Osteoblast (primary cell): ENCODE measurements at regions not wholly inside any gene's neighbourhood (a gene's known extent, or its start where the extent isn't known, plus 50 kb on each side); places are given as distances from the start of the nearest gene placed in this dataset.

Experiments used
- DNase-seq: peaks from one replicate; pipeline ENCODE4 v3.0.0; 2011; ENCODE audit warnings: low spot score, mixed read lengths; ENCODE audit not compliant: insufficient read length; ENCODE audit errors: missing footprints
- H2AFZ ChIP-seq: 2 replicates; pipeline ENCODE4 v1.6.0; 2011; ENCODE audit warnings: mild to moderate bottlenecking, low read length
- H3K27ac ChIP-seq: 2 replicates; pipeline ENCODE4 v1.5.1; 2011; ENCODE audit warnings: mild to moderate bottlenecking, low read depth, low read length, moderate library complexity
- H3K27me3 ChIP-seq: 2 replicates; pipeline ENCODE4 v1.6.0; 2012; ENCODE audit warnings: mild to moderate bottlenecking, control low read depth, inconsistent platforms, low read length, moderate library complexity; ENCODE audit not compliant: insufficient read depth
- H3K36me3 ChIP-seq: 2 replicates; pipeline ENCODE4 v1.5.1; 2011; ENCODE audit warnings: mild to moderate bottlenecking, low read length, control low read depth, moderate library complexity; ENCODE audit not compliant: insufficient read depth
- H3K4me1 ChIP-seq: 2 replicates; pipeline ENCODE4 v1.5.1; 2011; ENCODE audit warnings: mild to moderate bottlenecking, low read length, control low read depth, moderate library complexity; ENCODE audit not compliant: insufficient read depth
- H3K4me2 ChIP-seq: 2 replicates; pipeline ENCODE4 v1.6.0; 2011; ENCODE audit warnings: mild to moderate bottlenecking, low read length; ENCODE audit not compliant: insufficient read depth
- H3K4me3 ChIP-seq: fragments of 200-600 bp; sonication (generic); 3 replicates; pipeline ENCODE4 v1.5.1; 2012; ENCODE audit warnings: mild to moderate bottlenecking, low read length, inconsistent platforms; ENCODE audit not compliant: insufficient read depth
- H3K79me2 ChIP-seq: 2 replicates; pipeline ENCODE4 v1.6.0; 2012; ENCODE audit warnings: mild to moderate bottlenecking, low read length, control low read depth, inconsistent platforms; ENCODE audit not compliant: insufficient read depth
- H3K9me3 ChIP-seq: 2 replicates; pipeline ENCODE4 v1.5.1; 2011; ENCODE audit warnings: low read depth, low read length, control low read depth
- H4K20me1 ChIP-seq: 2 replicates; pipeline ENCODE4 v1.6.0; 2012; ENCODE audit warnings: mild to moderate bottlenecking, low read length, control low read depth; ENCODE audit not compliant: insufficient read depth
- CTCF ChIP-seq: IDR thresholded peaks from 2 replicates; pipeline ENCODE4 v1.5.1; 2011; ENCODE audit warnings: mild to moderate bottlenecking, low read depth, low read length, moderate library complexity; ENCODE audit errors: extremely low read depth

GRCh38 chr10:124251317-124252065 is 158.1 kb upstream of the CHST15 start:
- Histone ChIP-seq H3K4me1 (no peaks in the 10 kb centered on the region), H2AFZ (no peak overlapping the region), H3K36me3 (no peaks in the 10 kb centered on the region), H3K27me3 (peaks cover 7% of the 10 kb centered on the region), H4K20me1 (no peaks in the 10 kb centered on the region), H3K9me3 (peaks cover 2% of the 10 kb centered on the region), H3K4me3 (no peak overlapping the region), H3K4me2 (no peak overlapping the region), H3K79me2 (no peaks in the 10 kb centered on the region), H3K27ac (no peak overlapping the region)
- no peak for TF ChIP-seq CTCF
- DNase-seq = no peak

DNA sequence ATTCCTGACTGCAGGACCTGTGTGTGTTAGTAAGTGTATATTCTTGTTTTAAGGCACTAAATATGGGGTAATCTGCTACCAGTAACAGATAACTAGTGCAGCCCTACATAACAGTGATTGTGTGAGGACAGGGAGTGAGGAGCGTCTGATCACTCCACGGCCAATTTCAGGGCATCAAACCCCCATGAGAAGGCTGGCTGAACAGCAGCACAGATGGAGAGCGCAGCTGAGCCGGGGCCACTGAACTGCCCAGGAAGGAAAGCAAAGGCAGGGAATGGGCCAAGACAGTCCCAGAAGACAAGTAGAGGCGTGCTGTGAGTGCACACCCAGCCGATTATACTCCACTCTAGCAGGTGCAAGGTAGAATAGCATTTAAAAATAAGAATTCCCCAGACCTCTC is 157.1 kb upstream of the CHST15 start:
- no peaks in the 10 kb centered on the region for H3K79me2 ChIP-seq
- H3K4me2 ChIP-seq = no peak overlapping the region
- peaks cover 2% of the 10 kb centered on the region for H3K9me3 ChIP-seq
- no peaks in the 10 kb centered on the region for H3K36me3 ChIP-seq
- no peak for TF ChIP-seq CTCF
- H3K27ac ChIP-seq = no peak overlapping the region
- no peaks in the 10 kb centered on the region for H3K4me1 ChIP-seq
- H3K4me3 ChIP-seq = no peak overlapping the region
- peaks cover 7% of the 10 kb centered on the region for H3K27me3 ChIP-seq
- no peak overlapping the region for H2AFZ ChIP-seq
- DNase-seq = peak; percentile 3
- no peaks in the 10 kb centered on the region for H4K20me1 ChIP-seq

- H3K36me3 ChIP-seq = no peaks in the 10 kb centered on the region
- TF ChIP-seq CTCF = peak; percentile 49
- no peak overlapping the region for H3K27ac ChIP-seq
Measured at GRCh38 chr10:124249812-124250432, 156.5 kb upstream of the CHST15 start.

DNA sequence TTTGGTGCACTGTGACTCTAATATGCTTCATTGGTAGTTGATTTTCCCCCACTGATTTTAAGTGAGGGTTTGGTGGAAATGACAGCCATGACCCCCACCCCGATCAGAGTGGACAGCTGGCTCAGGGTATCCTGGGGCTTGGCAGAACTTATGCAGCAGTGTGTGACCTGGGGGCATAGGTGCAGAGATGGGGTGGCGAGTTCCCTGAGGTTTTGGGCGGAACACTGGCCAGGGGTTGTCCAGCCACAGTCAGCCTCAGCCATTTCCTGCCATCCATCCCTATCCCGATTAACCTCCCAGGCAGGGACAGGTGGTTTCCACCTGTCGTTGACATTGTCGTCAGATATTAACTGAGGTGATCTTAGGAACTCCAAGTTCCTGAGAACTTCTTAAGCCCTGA is 155.8 kb upstream of the CHST15 start:
- no peak overlapping the region for H3K4me2 ChIP-seq
- H4K20me1 ChIP-seq = no peaks in the 10 kb centered on the region
- DNase-seq = no peak
- H3K36me3 ChIP-seq = no peaks in the 10 kb centered on the region
- H3K79me2 ChIP-seq = no peaks in the 10 kb centered on the region
- H3K4me1 ChIP-seq = no peaks in the 10 kb centered on the region
- TF ChIP-seq CTCF = no peak
- H3K9me3 ChIP-seq = no peaks in the 10 kb centered on the region
- H2AFZ ChIP-seq = no peak overlapping the region
- H3K27me3 ChIP-seq = peaks cover 7% of the 10 kb centered on the region
- H3K27ac ChIP-seq = no peak overlapping the region
- no peak overlapping the region for H3K4me3 ChIP-seq

More at GRCh38 chr10:124249812-124250432, 156.5 kb upstream of the CHST15 start:
- DNase-seq = peak; percentile 27
- no peaks in the 10 kb centered on the region for H3K4me1 ChIP-seq
- H3K79me2 ChIP-seq = no peaks in the 10 kb centered on the region
- no peaks in the 10 kb centered on the region for H3K9me3 ChIP-seq
- H2AFZ ChIP-seq = no peak overlapping the region
- peaks cover 7% of the 10 kb centered on the region for H3K27me3 ChIP-seq
- H3K4me3 ChIP-seq = no peak overlapping the region
- no peaks in the 10 kb centered on the region for H4K20me1 ChIP-seq
- no peak overlapping the region for H3K4me2 ChIP-seq
